Activated effector memory CD4-positive, alpha-beta T cell treated with anti-CD3 and anti-CD28 coated beads, Interleukin-2, amount 50 U/mL, for 16 hours (primary cell): ENCODE measurements at regions not wholly inside any gene's neighbourhood (a gene's known extent, or its start where the extent isn't known, plus 50 kb on each side); places are given as distances from the start of the nearest gene placed in this dataset.
"Not testable (repeated sequence)": the region's sequence is repeated elsewhere in the genome, so short reads cannot be mapped to it uniquely, and the experiment has no call there.

Experiments
- DNase-seq: peaks from one replicate; pipeline ENCODE4 v3.0.0-alpha.2; 2020

DNA sequence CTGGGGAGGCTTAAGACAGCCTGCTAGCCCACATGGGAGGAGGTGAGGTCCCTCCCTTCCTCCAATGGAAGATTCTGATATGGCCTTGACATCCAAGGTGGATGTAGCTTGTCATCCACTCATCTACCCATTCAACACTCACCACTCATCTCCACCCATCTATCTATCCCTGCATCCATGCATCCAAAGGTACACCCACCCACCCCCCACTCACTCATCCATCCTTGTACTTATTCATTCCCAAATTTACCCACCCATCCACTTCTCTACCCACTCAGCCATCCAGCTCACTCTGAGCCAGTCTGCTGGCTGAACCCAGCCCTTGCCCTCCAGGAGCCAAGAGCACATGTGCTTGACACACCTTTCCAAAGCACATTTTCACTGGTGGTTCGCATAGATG, 189.7 kb downstream of the TLE3 start:
- no peak for DNase-seq

DNA sequence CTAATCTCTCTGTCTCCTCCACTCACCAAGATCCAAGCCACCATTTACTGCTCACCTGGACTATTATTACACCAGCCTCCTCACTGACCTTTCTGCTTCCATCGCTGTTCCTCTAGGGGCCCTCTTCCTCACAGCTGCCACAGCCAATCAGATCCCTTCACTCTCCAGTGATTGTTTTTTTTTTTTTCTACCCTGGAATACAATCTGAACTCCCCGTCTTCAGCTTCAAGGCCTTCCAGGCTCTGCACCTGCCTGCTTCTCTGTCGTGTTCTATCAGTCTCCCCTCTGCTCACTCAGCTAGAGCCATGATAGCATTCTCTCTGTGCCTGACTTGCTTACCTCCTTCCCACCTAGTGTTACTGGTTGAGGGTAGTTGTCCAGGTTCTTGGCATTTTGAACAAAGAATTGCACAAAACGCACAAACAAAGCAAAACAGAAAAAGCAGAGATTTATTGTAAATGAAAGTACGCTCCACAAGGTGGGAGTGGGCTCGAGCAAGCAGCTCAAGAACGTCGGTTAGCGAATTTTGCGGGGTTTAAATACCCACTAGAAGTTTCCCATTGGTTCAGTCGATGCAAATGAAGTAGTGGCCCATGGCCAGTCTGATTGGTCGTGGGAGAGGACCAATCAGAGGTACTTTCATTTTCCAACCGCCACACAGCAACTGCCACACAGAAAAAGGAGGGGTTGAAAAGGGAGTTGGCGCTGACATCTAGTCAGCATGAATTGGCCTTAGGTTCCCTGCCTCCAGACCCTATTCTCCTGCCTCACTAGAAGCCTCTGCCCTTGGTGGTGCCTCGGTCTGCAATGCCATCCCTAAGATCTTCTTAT, 188.9 kb downstream of the TLE3 start:
- DNase-seq: no peak

- DNase-seq: no peak
These were observed 187.8 kb downstream of the TLE3 start for GRCh38 chr15:69909719-69910444.

DNA sequence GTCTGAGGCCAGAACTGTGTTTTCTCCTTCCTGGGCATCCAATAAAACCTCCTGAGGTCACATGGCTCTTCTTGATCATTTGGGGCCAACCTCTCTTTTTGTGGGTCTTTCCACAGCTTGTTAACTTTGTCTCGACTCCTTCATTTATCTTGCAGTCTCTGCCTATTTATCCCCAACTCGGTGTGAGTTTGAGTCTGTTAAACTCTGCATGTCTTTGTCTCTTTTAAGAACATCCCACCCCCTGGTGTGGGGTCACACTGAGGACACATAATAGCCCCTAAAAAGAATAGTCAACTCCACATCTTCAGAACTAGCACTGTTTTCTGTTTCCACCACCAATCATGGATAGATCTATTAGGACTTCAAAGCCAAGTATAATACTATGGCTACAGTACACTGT, 187.2 kb downstream of the TLE3 start:
- DNase-seq: no peak

DNA sequence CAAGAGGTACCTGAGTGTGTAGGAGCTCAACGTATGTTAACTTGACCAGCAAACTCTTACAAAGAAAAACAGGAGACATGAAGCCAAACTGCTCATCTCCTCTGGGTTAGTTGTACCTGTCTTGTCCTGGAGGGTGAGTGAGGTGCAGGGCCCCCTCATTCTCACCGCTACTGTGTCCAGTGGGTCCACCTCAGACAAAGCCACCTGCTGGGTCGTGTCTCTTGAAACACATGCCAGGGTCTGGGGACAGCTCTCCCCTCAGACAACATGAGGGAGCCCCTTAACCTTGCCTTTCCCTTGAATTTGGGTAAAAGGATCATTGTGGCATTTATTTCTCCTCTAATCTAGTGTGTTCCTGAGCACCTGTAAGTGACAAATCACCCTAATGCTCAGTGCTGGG, 185.6 kb downstream of the TLE3 start:
- no peak for DNase-seq

- DNase-seq: no peak
These were observed 183.7 kb downstream of the TLE3 start for GRCh38 chr15:69914040-69914439.

DNA sequence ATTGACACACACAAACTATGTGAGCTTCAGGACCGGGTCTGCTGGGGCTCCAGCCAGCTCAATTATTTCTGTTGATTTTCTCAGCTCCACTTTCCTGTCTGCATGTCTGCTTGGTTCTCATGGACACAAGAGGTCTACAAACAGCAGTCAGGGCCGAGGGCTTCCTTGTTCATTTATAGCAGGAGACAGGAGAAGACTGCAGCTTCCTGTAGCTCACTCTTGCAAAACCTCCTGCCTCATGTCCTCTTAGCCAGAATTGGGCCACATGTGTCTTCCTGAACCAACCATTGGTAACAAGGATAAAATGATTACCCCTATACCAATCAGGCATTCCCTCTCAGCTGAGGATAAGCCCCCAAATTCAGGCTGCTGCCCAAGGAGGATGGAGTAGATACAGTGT, 182.8 kb downstream of the TLE3 start:
- DNase-seq: no peak

- no peak for DNase-seq
These were observed 181.4 kb downstream of the TLE3 start for GRCh38 chr15:69916169-69916785.

GRCh38 chr15:69917056-69917455, 180.7 kb downstream of the TLE3 start:
- DNase-seq: no peak

DNA sequence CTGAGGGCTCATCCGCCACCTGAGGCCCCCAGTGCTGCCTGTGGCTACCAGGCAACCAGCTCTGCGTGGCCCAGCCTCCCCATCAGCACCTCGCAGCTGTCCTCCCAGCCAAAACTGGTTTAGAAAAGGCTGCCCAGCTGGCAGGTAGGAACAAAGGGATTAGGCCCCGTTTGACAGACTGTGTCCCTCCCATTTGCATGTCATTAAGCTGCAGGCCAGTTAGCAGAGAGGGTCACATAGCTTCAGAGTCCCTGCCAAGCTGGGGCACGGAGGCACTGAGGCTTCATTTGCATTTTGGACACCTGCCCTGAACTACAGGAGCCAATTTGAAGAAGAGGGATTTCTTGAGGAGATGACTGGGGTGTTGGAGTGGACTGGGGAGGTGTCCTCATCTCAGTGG, 177.9 kb downstream of the TLE3 start:
- DNase-seq: no peak

- no peak for DNase-seq
These were observed 177.5 kb downstream of the TLE3 start for GRCh38 chr15:69920221-69920620.

DNA sequence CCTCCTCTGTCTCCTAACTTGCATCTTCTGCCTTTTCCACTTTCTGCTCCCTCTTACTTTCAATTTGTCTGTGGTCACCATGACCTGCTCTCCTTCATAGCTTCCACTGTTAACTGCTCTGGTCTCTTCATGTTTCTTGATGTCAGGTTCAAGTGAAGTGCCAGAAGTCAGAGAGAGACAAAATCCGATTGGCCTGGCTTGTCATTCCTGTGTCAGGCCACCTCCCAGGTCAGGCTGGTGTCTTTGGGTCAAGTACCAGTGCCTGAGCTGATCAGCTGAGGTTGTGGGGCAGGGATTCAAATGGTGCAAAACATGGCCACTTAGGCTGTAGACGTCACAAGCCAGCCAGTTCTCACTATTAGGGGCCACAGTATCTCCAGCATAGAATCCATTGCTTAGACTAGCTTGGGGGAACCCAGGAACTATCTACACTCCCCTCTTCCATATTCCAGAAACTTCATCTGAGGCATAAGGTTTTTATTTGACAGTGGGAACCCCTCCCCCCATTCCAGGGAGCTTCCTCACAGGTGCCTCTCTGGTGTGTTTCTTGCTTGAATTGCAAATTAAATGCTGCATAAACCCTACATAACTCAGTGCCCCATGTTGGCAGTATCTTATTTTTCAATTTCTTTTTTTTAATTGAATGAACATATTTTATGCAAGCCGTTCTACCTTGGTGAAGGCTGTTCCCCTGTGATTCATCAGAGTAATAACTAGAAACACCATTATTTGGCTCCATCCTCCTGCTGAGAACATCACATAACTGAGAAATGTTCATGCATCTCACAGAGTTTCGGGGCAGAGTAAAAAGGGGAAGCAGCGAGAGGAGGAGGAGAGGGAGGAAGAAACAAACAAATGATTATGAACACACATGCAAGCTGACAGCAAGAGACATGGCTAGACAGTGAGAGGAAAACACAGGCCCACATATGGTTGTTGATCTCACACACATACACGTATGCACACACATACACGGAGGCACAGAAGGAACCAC, 175.8 kb downstream of the TLE3 start:
- DNase-seq: no peak

- DNase-seq: no peak
These were observed 173.2 kb downstream of the TLE3 start for GRCh38 chr15:69924531-69924930.

GRCh38 chr15:69926006-69926405, 171.7 kb downstream of the TLE3 start:
- no peak for DNase-seq

GRCh38 chr15:69926721-69927120, 171.0 kb downstream of the TLE3 start:
- DNase-seq: no peak

DNA sequence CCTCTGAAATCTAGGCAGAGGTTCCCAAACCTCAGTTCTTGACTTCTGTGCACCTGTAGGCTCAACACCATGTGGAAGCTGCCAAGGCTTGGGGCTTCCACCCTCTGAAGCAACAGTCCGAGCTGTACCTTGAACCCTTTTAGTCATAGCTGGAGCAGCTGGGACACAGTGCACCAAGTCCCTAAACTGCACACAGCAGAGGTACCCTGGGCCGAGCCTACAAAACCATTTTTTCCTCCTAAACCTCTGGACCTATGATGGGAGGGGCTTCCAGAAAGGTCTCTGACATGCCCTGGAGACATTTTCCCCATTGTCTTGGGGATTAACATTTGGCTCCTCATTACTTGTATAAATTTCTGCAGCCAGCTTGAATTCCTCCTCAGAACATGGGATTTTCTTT, 168.8 kb downstream of the TLE3 start:
- not testable (repeated sequence) for DNase-seq

DNA sequence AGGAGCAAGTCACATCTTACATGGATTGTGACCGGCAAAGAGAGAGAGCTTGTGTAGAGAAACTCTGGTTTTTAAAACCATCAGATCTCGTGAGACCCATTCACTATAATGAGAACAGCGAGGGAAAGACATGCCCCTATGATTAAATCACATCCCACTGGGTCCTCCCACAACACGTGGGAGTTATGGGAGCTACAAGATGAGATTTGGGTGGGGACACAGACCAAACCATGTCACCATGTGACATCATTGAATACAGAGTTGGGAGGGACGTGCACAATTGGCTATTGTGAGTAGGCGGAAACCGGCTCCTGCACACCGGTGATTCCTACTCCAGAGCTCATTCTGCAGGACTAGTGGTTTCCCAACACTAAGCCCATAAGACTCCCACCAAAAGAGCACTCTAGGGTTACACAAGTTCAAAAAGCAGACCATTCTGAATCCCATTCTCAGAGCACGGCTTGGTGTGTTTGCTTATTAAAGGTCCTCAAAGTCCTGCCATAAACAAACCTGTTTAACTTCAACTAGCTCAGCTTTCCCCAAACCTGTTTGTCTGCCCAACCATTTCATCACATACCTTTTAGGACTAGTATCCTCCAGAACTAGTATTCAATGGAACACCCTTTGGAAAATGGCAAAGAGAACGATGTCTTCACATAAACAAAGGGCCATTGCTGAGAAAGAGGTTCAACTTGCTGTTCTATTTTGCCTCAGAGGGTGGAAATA, 167.6 kb downstream of the TLE3 start:
- no peak for DNase-seq

GRCh38 chr15:69930754-69931153, 167.0 kb downstream of the TLE3 start:
- no peak for DNase-seq

DNA sequence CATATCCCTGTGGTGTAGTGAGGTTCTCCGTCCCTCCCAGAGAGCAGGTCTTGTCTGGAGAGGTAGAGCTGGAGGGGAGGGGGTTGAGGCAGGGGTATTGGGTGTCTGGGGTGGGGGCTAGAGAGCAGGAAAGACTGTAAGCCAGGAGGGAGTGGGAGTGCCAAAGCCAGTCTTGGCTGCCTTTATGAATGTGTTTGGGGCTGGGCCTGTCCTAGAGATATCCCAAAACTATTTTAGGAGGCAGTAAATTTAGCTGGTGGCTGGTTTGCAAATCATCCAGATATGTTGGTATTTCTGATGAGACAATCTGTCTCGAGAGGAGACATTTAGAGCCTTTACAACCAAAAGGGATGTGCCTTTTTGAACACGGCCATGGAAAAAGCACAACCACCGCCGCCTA, 166.6 kb downstream of the TLE3 start:
- DNase-seq: no peak

- no peak for DNase-seq
These were observed 163.1 kb downstream of the TLE3 start for GRCh38 chr15:69934607-69935006.

DNA sequence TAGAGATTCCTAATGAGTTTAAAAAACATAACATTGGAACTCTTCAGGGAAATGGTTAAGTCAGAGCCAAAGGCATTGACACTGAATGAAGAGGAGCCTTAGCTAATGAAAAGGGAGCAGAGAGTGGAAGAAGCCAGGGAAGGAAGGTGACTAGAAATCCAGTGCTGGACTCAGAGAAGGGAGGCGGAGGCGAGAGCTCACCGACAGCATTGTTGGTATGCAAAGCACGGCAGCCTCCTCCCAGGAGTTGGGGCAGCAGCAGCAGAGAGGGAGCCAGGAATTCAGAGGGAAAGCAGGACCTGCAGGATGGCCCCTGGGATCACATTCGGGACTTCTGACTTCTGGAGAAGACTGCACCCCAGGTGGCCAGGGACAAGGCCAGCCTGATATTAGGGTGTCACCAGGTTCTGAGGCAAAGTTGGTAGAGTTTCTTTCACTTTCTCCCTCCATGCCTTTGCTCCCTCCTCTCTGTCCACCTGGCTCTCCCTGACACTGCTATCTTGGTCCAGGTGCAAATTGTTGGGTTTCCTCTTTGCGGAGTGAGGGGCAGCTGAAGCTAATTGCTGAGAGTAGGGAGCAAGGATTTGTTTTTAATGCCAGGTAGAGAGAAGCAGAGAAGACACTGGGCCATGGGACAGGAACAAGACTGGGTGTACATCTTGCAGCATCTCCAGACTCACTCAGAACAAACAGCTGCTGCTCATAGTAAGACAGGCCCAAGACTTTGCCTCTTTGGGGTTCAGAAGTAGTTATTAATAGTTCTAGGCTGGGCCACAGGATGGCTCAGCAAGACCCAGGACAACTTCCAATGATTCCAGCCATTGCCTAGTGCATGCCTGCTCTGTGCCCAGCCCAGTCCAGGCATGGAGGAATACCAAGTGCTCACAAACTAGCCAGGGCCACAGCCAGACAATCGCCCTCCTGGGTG, 157.9 kb downstream of the TLE3 start:
- no peak for DNase-seq
